NCI-H82 treated with DMSO at 0.1 percent for 48 hours (cell line): ENCODE measurements at regions not wholly inside any gene's neighbourhood (a gene's known extent, or its start where the extent isn't known, plus 50 kb on each side); places are given as distances from the start of the nearest gene placed in this dataset.

Source experiments
- DNase-seq: peaks from one replicate; lab custom pipeline; 2025; ENCODE audit not compliant: unreplicated experiment; lab: John Stamatoyannopoulos, UW

DNA sequence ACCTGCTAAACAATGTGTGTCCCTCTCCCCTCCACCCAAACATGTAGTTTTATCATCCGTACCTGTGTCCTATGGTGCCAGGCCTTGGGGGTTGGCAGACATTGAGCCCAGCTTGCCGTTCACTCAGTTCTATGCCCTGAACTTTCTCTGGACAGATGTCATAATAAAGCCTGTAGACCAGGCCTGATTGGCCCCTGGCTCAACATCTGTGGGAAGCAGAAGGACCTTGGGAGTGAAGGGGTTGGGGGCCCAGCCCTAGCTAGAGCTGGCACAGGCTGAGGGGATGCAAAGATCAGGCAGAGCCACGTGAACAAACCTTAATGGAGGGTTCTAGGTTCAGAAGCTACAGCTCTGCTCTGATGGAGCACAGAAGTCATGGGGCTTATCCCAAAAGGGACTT lies 600.6 kb downstream of the BUD13 start:
- DNase-seq = no peak

DNA sequence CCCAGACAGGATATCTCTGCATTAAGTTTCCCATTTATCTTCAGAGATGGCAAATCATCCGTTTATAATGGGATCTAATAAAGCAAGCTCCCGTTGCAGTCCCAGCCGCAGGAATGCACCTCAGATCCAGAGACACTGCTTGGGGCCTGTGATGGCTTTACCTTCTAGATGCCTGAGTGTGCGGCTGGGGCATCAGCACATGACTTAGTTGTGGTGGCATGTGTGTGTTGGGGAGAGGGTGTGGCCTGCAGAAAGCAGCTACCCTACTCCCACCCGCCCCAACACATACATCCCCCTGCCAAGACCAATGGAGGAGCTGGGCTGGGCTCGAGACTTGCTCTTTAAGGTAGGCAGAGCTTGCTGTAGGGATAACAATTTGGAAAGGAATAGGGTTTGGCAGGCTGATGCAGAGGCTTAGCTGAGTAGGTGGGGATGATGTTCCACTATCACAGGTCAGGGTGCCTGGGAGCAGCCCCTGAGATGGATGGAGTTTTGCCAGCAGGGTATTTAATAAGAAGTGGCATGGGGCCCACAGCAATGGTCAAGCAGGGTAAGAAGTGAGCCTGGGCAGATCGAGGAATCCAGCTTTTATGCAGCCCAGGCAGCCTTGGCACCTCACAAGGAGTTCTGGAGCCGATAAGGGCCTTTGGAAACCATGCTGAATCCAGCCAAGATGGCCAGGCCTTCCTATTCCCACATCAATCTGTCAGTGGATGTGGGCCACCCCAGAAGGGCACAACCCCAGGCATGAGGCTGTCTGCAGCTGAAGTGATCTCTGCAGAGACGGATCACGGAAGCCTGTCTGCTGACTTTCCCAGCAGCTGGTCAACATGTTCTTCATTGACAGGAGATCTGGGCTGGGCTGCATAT lies 601.3 kb downstream of the BUD13 start:
- no peak for DNase-seq

DNA sequence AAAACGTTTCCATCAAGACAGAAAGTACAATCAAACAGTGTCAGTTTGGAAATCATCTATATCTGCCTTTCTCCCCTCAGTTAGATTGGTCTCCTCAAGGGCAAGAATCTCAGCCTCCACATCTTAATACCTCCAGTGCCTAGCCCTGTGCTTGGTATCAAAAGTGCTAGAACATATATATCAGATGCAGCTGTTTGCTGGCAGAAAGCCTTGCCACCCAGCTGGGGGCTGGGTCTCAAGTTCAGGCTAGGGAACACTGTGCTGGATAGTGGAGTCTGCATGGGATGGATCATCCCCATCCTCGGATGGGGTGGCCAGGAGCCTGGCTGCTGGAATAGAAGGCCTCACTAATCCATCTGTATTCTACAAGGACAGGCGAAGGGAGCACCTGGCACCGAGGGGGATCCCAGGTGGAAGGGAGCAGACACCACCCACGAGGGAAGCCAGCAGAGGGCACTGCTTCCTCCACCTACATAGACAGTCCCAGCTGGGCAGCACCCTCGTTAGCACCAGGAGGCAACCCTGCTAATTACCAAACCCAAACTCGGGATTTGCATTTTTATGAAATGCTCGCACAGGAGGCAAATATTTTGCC lies 602.2 kb downstream of the BUD13 start:
- DNase-seq = peak; percentile 38

DNA sequence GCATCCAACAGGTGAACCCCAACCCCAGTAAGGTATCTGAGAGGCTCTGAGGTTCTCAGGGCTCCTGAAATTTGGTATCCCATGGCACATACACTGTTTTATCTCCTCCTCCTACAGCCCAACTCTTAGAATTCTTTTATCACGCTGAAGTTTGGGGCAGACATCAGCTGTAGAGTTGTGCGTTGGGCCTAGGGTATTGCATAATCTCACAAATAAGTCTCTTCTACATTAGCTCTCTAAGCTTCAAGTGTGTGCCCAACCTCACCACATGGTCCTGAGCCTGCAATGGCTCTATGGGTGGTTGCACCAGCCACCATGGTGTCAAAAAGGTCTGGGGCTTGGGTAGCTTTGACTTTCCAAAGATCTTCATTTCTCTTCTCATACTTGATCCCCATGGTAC lies 603.0 kb downstream of the BUD13 start:
- DNase-seq = no peak

DNA sequence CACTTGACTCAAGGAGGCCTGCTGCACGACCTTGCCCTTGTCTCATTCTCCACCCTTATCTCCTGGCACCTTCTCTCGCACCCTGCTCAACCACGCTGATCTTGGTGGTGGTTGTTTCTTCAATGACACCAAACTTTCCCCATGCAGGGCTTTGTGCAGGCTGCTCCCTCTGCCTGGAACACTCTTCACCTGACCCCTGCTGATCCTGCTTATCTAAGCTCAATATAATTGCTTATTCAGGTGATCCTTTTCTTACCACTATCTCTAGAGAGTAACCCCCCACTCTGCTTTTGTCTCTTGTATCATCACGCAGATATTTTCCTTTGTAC lies 604.4 kb downstream of the BUD13 start:
- no peak for DNase-seq

DNA sequence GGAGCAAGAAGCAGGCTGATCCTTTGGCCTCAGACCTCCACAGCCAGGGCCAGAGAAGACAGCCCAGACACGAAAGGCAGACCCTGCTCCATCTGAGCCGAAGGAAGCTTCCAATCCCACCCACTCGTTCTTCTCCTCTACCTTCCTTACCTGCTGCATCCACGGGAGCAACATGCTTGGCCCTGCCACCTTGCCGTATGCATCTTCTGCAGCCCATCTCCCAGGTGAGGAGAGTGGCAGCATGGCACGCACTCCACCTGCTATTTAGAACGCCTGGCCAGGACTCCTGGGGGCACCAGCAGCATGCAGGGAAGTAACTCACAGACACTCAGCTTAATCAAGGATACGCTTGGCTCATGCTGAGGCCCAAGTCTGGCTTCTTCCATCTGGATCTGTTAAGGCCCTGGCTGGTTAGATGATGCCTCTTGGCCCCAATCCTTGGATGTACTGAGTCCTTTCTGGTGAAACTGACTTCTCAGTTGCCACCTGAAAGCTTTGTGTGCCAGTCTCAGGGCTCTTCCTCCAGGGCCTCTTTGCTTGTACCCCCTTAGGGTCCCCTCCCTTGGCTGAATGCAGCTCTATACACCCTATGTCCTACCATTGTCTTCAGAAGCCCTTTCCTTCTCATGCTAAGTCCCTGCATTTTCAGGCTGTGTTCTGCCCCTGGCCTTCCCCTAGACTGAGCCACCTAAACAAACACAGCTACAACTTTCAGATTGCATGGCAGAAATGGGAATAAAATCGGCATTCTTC lies 604.9 kb downstream of the BUD13 start:
- no peak for DNase-seq

DNA sequence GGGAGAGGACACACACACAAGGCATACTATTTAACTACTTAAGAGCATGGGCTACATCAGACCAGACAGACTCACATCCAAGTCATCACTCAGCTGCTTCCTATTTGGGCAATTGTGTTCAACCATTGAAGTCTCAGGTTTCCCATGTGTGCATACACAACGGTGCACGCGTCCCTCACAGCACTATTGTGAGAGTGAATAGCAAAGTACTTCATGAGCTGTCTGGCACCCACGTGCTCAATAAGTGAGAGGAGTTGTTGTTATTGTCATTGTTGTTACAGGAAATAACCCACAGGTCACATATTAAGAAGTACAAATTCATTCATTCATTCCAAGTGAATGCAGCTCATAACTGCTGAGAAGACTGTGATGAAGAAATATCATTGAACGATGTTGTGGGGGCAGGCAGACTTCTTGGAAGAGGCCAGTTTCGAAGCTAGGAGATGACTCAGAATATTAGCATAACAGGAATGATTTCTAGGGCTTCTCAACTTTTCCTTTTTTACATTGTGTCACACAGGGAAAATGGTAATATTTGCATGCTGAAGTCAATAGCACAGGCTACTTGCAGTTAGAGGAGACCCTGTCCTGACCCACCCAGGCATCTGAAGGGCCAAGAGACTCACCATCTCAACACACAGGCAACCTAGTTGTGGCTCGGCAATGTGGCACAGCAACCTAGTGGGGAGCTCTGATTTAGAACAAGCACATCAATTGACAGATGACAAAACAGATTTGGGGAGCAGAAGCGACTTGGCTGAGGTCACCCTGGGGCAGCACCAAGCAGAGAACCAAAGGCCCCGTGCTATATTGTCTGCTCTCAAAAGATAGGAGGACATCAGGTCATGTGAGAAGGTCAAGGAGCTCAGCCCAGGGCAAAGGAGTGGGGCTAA lies 606.0 kb downstream of the BUD13 start:
- DNase-seq = no peak

DNA sequence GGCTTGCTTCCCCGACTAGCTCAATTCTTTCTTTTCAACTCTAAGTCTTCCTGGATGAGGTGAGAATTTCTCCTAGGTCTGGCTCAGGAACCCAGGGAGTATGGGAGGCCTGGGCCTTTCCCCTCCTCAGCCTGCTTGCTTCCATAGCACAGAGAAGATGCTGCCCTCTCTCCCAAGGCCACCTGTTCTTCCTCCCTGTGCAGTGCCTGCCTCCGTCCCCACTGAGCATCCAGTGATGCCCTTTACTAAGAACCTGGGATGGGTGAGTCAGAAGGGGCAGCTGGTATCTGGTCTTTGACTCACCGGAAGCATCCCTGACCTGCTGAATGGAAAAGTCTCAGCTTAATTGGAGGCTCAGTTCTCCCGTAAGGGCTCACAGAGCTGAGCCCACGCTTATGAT lies 607.9 kb downstream of the BUD13 start:
- DNase-seq = no peak

DNA sequence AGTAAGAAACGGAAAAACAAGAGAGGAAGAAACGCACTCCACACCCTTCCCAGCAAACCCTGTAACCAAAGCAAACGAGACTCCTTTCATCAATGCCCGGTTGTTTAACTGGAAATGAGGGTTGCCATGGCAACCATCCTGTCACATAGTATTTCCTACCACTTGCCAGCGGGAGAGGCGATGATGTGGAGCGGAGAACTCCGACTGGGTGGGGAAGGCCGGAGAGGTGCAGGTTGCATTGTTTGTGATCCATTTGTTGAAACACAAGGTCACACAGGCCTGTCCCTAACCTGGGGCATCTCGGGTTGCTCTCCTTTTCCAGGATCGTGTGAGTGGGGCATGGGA lies 609.9 kb downstream of the BUD13 start:
- DNase-seq = no peak

DNA sequence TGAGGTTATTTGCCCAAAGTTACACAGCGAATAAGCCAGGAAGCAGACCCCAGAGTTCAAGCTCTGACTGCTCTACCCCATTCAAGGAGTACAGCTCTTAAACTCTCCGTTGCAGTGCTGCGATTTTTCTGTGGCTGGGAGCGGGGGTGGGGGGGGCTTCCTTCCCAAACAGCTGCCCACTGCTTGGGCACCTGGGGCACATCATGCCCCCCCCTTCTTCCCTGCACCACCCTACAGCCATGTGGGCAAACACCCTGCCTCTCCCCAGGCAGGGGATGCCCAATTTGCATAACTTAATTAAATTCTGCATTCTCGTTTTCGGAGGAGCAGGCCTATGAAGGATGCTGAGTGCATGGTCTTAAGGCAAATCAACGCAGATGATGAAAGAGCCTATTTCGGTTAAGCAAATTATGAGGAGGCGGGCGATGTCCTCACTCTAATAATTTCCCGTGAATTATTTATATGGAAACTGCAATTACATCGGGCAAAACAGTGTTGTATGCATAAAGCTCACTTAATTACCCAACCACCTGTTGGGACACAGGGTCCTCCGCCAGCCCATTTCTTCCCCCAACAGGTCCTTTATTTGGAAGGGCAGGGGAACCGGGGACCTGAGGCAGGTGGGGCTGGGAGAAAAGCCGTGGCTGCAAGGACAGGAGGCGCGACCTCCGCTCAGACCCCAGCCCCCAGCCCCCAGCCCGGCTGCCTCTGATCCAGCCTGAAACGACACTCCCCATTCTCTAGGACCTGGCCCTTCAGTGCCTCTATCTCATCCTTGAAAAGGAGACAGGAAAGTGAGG lies 610.5 kb downstream of the BUD13 start:
- DNase-seq = no peak

DNA sequence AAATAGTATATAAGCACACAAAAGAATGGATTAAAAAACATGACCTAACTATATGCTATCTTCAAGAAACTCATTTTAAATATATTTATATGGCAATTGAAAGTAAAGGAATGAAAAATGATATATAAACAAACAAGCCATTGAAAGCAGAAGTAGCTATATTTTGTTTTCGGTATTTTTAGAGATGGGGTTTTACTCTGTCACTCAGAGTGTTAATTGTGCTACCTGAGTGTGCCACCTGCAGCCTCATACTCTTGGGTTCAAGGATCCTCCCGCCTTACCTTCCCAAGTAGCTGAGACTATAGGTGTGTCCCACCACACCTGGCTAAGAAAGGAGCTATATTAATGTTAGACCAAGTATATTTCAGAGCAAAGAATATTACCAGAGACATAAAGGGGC lies 624.1 kb downstream of the BUD13 start:
- no peak for DNase-seq

DNA sequence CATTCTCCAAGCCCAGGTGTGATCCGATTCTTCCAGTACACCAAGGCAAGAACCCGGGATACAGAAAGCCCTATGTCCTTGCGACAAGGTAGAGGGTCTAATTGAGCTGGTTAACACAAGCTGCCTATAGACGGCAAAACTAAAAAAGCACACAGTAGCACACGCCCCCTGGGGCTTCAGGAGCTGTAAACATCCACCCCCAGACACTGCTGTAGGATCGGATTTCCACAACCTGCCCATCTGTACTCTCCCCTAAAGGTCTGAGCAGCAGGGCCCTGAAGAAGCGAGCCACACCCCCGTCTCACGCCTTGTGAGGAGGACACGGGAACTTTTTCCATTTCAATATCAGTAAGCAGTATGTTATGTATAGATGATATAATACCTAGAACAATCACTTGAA lies 624.7 kb downstream of the BUD13 start:
- peak; percentile 59 for DNase-seq

DNA sequence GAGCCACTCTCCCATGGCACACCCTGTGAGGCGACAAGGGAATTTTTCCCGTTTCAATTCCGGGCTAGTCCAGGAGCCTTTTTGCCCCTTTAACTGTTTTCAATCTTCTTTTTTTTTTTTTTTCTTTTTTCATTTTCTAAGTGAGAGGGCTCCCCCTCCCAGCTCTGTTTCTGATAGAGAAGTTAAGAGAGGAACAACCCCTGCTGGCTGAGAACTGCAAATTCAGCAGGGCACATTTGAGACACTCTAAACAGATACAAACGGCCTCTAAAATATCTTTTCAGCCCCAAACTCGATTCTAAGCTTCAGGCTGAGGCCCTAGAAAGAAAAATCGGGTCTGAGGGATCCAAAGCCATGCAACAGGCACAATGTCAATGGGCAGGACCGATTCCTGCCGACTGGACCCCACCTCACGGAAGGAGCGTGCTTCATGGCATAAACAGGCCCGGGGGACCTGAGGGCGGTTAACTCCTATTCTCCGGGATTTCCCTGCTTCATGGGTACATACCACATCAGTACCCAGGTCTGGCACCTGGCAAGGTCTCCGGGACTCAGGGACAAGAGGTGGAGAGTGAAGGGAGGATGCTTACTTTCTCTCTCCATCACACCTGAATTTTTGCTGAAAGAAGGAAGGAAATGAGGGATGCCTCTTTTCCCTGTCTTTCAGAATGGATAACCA lies 627.5 kb downstream of the BUD13 start:
- DNase-seq = no peak

DNA sequence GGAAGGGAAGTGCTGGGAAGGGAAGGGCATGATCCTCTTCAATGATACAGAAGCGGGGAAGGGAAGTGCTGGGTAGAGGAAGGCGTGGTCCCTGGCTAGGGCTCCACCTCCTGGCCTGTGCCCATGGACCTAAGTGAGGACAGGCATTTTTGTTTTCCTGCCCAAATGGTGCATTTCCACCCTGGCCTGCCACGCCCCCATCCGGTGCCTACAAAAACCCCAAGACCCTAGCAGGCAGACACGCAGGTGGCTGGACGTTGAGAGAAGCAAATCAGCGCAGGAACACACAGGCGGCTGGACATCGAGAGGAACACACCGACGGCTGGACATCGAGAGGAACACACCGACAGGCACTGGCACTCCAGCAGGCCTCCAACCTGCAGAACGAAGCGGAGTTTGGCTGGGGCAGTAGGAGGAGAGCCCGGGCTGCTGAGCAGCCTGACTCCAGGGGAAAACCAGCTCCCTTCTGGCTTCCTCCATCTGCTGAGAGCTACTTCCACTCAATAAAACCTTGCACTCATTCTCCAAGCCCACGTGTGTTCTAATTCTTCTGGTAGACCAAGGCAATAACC lies 628.3 kb downstream of the BUD13 start:
- DNase-seq = no peak

DNA sequence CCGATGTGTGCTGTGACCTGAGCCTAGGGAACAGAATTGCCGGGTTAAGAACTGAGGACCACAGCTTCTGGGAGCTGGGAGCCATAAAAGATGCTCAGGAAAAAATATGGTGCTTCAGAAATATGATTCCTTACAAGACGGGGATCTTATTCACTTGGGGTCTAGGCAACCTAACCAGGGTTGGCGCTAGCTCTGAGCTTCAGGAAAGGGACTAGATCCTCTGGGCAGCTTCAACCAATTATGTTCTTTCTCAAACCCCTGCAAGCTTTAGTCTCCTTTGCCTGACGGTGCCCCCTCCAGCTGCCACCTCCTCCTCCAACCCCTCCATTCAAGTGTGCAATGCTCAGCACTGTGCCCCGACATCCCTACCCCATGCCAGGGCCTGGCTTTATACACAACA lies 634.1 kb upstream of the CADM1 start:
- no peak for DNase-seq

DNA sequence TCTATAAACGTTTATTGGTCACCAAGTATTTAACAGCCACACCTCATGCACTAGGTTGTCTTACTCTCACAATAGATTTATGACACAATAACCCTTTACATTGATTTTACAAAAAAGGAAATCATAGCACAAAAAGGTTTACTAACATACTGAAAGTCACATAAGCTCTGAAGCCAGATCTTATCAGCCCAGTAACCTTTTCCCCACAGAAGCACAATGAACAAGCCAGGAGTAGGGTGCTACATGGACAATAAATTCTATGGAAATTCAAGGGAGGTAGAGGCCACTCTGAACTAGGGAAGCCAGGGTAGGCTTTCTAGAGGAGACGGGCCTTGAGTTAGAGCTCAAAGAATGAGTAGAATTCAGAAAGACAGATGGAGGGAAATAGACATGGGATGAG lies 633.5 kb upstream of the CADM1 start:
- no peak for DNase-seq

DNA sequence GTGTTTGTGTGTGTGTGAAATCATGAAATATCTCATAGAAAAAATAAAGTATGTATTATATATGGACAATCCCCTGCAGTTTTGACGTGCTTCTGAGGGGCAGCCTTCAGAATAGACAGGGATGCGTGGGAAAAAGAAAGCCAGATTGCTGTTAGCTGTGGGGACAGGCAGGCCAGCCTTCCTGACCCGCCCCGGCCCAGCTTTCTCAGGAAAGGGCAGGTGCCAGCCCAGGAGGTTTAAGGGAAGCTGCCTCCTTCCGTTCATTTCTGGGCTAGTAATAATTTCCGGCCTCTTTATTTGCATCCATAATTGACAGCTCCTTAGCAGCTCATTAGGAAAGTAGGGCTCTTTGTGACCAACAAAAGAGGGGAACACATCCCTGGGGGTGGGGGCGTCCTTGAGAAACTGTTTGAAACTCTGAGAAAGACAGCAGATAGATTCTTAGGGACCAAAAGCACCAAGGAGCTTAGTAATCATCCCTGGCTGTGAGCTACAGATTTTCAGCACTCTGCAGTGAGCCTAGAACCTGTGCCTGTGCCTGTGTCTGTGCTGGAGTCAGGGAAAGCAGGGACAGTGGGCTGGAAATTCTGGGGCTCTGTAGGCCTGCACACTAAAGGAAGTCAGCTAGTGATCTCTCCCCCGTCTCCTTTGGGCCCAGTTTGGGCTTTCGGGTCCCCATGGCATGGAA lies 632.9 kb upstream of the CADM1 start:
- DNase-seq = no peak

DNA sequence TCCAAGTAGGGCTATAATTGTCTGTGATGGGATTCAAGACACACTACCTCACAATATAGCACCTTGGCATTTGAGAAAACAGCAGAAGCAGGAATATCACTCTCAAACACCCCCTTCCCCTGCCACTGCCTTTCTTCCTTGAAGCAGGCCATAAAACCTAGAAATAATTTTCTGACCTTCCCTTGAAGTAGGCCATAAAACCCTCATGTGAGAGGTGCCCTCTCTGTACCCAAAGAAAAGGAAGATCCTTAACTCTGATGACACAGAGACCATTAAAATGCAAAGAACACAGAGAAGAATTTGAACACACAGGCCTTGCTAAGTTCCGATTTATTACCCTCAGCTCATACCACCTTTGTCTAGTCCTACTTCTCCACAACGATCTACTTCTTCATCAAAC lies 631.7 kb upstream of the CADM1 start:
- DNase-seq = no peak

DNA sequence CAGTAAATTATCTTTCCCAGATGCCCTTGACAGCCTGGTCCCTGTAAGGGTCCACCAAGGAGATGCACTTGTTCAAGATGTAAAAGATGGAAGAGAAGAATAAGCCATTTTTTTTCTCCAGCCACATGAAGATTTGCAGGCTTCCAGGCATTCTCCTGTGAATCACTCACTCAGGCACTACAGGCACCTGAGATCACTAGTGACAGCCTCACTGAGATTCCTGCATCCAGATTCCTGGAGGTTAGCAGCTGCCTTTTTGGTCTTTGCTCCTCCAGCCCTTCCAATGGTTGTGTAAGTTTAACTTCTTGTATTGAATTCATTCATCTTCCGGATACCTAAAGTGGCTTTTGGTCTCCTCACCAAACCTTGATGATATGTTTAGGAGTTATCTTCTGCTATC lies 630.2 kb upstream of the CADM1 start:
- DNase-seq = no peak
